Esophagus squamous epithelium (tissue), 5 donors: ENCODE measurements at regions not wholly inside any gene's neighbourhood (a gene's known extent, or its start where the extent isn't known, plus 50 kb on each side); places are given as distances from the start of the nearest gene placed in this dataset.

Experiments used
- DNase-seq: peaks from one replicate; lab custom pipeline; 2025; lab: John Stamatoyannopoulos, UW
- H3K27ac ChIP-seq, 4 donors: fragments of 200-600 bp; sonication (generic); one replicate each; pipeline ENCODE4 v1.5.1; 2016 to 2019; ENCODE audit warnings: mild to moderate bottlenecking in 1 of 4
- H3K27me3 ChIP-seq, 4 donors: fragments of 200-600 bp; sonication (generic); 1 replicate in 3 of 4; 2 replicates in 1 of 4; pipeline versions ENCODE4 v1.5.1 to v1.6.0; 2017 to 2021; ENCODE audit warnings: antibody characterized with exemption in 1 of 4
- H3K36me3 ChIP-seq, 3 donors: fragments of 200-600 bp; sonication (generic); one replicate each; pipeline ENCODE4 v1.5.1; 2016 to 2019
- H3K4me1 ChIP-seq, 3 donors: fragments of 200-600 bp; sonication (generic); one replicate each; pipeline ENCODE4 v1.5.1; 2017 to 2019
- H3K4me3 ChIP-seq, 4 donors: fragments of 200-600 bp; sonication (generic); 1 replicate in 3 of 4; 2 replicates in 1 of 4; pipeline ENCODE4 v1.5.1; 2016 to 2019; ENCODE audit warnings: mild to moderate bottlenecking in 2 of 4, moderate library complexity in 1 of 4
- H3K9me3 ChIP-seq, 3 donors: fragments of 200-600 bp; sonication (generic); one replicate each; pipeline ENCODE4 v1.5.1; 2016 to 2019
- POLR2A ChIP-seq, 4 donors: fragments of 450-650 bp; IDR thresholded peaks; one replicate each; pipeline ENCODE4 v1.6.1; 2017; ENCODE audit warnings: antibody characterized with exemption in 4 of 4, mild to moderate bottlenecking in 4 of 4, moderate library complexity in 3 of 4
- WGBS, 2 donors: methylation state at CpG; one replicate each; pipeline ENCODE4 v1.1.5; 2018; 5-methylcytosine and 5-hydroxymethylcytosine counted together
- intact Hi-C: fragments of 100-400 bp; cut with DNase I; formaldehyde crosslinking; loops from one replicate; pipeline ENCODE4 v1.15.0; 2022
- TF ChIP-seq, protein P1 (sequence below), 6 experiments: fragments of 450-650 bp in 4 of 6; fragments of 200-600 bp in 2 of 6; sonication (generic) in 2 of 6; IDR thresholded peaks; one replicate each; pipeline ENCODE4 v1.5.1; 2016 to 2019; ENCODE audit warnings: antibody characterized with exemption in 6 of 6, mild to moderate bottlenecking in 4 of 6, moderate library complexity in 4 of 6
- donor health status: DM: yes; HTN: yes; CAD: no.

DNA sequence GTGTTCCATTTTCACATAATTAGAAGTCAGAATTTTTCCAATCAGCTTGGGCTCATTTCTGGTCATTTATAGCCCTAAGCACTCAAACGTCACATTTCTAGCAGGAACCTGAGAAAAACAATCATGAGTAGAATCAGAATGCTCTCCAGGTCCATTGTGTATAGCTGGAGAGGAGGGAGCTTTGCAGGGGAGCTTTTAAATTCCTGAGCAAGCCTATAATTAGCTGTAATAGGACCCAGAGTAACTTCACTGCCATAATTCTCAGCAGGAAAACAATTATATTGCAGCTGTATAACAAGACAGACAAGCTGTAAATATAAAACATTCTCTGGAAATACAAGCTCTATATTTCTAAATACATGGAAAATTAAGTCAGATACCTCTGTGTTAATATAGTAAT is 637.6 kb upstream of the SGCD start:
- Histone ChIP-seq H3K27me3 (no peaks in the 10 kb centered on the region), H3K36me3 (no peaks in the 10 kb centered on the region), H3K27ac (no peak overlapping the region), H3K9me3 (no peaks in the 10 kb centered on the region), H3K4me1 (no peaks in the 10 kb centered on the region), H3K4me3 (no peak overlapping the region)
- WGBS, 2 donors = 29 to 53% methylated on average over 1 of the region's 1 CpG
- TF ChIP-seq POLR2A (IDR thresholded peaks at IDR 0.05) = no peak
- TF ChIP-seq, protein P1, sequence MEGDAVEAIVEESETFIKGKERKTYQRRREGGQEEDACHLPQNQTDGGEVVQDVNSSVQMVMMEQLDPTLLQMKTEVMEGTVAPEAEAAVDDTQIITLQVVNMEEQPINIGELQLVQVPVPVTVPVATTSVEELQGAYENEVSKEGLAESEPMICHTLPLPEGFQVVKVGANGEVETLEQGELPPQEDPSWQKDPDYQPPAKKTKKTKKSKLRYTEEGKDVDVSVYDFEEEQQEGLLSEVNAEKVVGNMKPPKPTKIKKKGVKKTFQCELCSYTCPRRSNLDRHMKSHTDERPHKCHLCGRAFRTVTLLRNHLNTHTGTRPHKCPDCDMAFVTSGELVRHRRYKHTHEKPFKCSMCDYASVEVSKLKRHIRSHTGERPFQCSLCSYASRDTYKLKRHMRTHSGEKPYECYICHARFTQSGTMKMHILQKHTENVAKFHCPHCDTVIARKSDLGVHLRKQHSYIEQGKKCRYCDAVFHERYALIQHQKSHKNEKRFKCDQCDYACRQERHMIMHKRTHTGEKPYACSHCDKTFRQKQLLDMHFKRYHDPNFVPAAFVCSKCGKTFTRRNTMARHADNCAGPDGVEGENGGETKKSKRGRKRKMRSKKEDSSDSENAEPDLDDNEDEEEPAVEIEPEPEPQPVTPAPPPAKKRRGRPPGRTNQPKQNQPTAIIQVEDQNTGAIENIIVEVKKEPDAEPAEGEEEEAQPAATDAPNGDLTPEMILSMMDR (IDR thresholded peaks at IDR 0.05) = no peak
- DNase-seq = no peak
- intact Hi-C loops = no loop called here

DNA sequence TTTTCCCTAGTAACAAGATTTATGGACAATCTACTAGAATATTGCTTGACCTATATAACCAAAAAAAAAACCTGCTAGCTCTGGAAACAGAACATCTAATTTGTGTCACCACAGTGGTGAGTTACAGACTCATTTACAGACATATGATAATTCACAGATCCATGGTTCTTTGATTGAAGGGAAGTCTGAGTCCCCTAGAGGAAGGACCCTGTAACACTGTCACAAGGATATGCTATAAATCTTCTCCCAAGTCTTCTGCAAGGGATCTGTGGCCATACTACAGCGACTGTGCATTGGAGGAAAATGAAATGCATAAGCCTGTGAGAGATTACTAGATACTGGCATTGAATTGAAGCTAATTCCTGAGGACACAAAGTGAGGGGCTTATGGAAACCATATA is 630.6 kb upstream of the SGCD start:
- 50 to 60% methylated on average over 1 of the region's 1 CpG for WGBS, 2 donors
- Histone ChIP-seq H3K27me3 (no peaks in the 10 kb centered on the region), H3K9me3 (no peaks in the 10 kb centered on the region), H3K4me1 (no peaks in the 10 kb centered on the region), H3K27ac (no peak overlapping the region), H3K36me3 (no peaks in the 10 kb centered on the region), H3K4me3 (no peak overlapping the region)
- intact Hi-C loops = no loop called here
- TF ChIP-seq, protein P1 (IDR thresholded peaks at IDR 0.05) = no peak
- no peak for TF ChIP-seq POLR2A (IDR thresholded peaks at IDR 0.05)
- DNase-seq = no peak

DNA sequence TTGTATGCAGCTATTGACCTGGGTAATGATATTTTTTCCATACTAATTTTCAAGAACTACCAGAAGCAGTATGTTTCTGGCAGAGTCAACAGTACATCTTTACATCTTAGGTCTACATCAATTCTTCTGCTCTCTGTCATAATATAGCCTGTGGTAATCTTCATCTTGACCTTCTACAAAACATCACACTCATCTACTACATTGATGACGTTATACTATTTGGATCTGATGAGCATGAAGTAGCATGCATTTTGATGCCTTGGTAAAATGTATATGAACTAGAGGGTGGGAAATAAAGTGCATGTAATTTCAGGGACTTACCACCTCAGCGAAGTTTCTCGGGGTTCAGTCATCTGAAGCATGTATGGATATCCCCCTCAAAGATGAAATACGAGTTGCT is 629.7 kb upstream of the SGCD start:
- no peak overlapping the region for H3K4me3 ChIP-seq
- H3K27ac ChIP-seq = no peak overlapping the region
- intact Hi-C loops = no loop called here
- H3K27me3 ChIP-seq = no peaks in the 10 kb centered on the region
- DNase-seq = no peak
- no peak for TF ChIP-seq POLR2A (IDR thresholded peaks at IDR 0.05)
- TF ChIP-seq, protein P1 (IDR thresholded peaks at IDR 0.05) = no peak
- no peaks in the 10 kb centered on the region for H3K36me3 ChIP-seq
- H3K4me1 ChIP-seq = no peaks in the 10 kb centered on the region
- 74 to 83% methylated on average over 4 of the region's 4 CpGs for WGBS, 2 donors
- H3K9me3 ChIP-seq = no peaks in the 10 kb centered on the region

DNA sequence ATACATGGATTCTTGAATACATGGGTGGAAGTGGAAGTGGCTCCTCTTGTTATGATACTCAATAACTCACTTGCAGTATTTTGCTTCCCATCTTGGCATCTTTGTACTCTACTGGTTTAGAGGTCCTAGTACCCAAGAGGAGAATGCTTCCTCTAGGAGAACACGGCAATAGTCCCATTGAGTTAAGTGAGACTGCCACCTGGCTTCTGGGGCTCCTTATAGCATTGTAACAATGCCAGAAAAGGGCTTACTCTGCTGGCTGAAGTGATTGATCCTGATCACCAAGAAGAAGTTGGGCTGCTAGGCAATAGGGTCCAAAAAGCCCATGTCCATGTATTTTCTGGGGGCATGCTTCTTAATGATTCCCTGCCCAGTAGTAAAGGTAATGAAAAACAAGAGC is 627.6 kb upstream of the SGCD start:
- H3K36me3 ChIP-seq = no peaks in the 10 kb centered on the region
- H3K27ac ChIP-seq = no peak overlapping the region
- H3K4me1 ChIP-seq = no peaks in the 10 kb centered on the region
- no peaks in the 10 kb centered on the region for H3K9me3 ChIP-seq
- DNase-seq = no peak
- TF ChIP-seq, protein P1 (IDR thresholded peaks at IDR 0.05) = no peak
- TF ChIP-seq POLR2A (IDR thresholded peaks at IDR 0.05) = no peak
- no peak overlapping the region for H3K4me3 ChIP-seq
- no peaks in the 10 kb centered on the region for H3K27me3 ChIP-seq
- WGBS, 2 donors = 42 to 83% methylated on average over 1 of the region's 1 CpG
- intact Hi-C loops = no loop called here

GRCh38 chr5:155700333-155700732 is 626.6 kb upstream of the SGCD start:
- TF ChIP-seq, protein P1 (IDR thresholded peaks at IDR 0.05) = no peak
- Histone ChIP-seq H3K4me3 (no peak overlapping the region), H3K27me3 (no peaks in the 10 kb centered on the region), H3K9me3 (no peaks in the 10 kb centered on the region), H3K36me3 (no peaks in the 10 kb centered on the region), H3K27ac (no peak overlapping the region), H3K4me1 (no peaks in the 10 kb centered on the region)
- intact Hi-C loops = no loop called here
- DNase-seq = no peak
- 39 to 43% methylated on average over 3 of the region's 3 CpGs for WGBS, 2 donors
